Panc1 (cell line): ENCODE measurements at regions not wholly inside any gene's neighbourhood (a gene's known extent, or its start where the extent isn't known, plus 50 kb on each side); places are given as distances from the start of the nearest gene placed in this dataset.

ENCODE experiments used
- ATAC-seq: fragments of 200-7000 bp; cut with Tn5 transposase; 2 replicates; pipeline ENCODE4 v1.9.1; 2020; ENCODE audit warnings: mild to moderate bottlenecking, moderate library complexity
- BruUV-seq: library from RNA; stranded (reverse); fragments of 400-500 nt; replicated peaks from 2 replicates; lab custom pipeline; 2021; lab: Mats Ljungman, UMichigan
- CTCF ChIA-PET: fragments of 300-600 bp; sonication (Branson Sonifier 250); formaldehyde crosslinking; loops from one replicate; lab custom pipeline; 2022; ENCODE audit warnings: antibody characterized with exemption; lab: Charles Lee
- POLR2A ChIA-PET: fragments of 300-600 bp; sonication (Branson Sonifier 250); formaldehyde crosslinking; loops from one replicate; lab custom pipeline; 2022; ENCODE audit warnings: antibody characterized with exemption; lab: Charles Lee
- DNase-seq: peaks from one replicate; pipeline ENCODE4 v3.0.0-alpha.2; 2010; ENCODE audit warnings: low read depth, low spot score
- H3K27ac ChIP-seq: 2 replicates; pipeline ENCODE4 v1.5.1; 2011; ENCODE audit warnings: mild to moderate bottlenecking, low read length, inconsistent platforms
- H3K27me3 ChIP-seq: fragments of 200-500 bp; sonication (Bioruptor generic); 2 replicates; pipeline ENCODE4 v1.6.0; 2014; ENCODE audit warnings: low read length, inconsistent platforms; ENCODE audit not compliant: control insufficient read depth, insufficient read depth
- H3K36me3 ChIP-seq: fragments of 200-500 bp; sonication (Bioruptor generic); 2 replicates; pipeline ENCODE4 v1.5.1; 2014; ENCODE audit warnings: inconsistent platforms, mild to moderate bottlenecking, low read length, moderate library complexity; ENCODE audit not compliant: control insufficient read depth, insufficient read depth
- H3K4me1 ChIP-seq: 2 replicates; pipeline ENCODE4 v1.5.1; 2011; ENCODE audit warnings: inconsistent platforms, mild to moderate bottlenecking, low read length, moderate library complexity; ENCODE audit not compliant: control insufficient read depth, insufficient read depth
- H3K4me3 ChIP-seq, 2 experiments: 2 replicates each; pipeline ENCODE4 v1.5.1; 2011 to 2012; ENCODE audit warnings: low read depth in 2 of 2, low read length in 2 of 2, mild to moderate bottlenecking in 2 of 2, inconsistent platforms in 1 of 2, moderate library complexity in 1 of 2
- H3K9me3 ChIP-seq: fragments of 200-500 bp; sonication (Bioruptor generic); 2 replicates; pipeline ENCODE4 v1.5.1; 2014; ENCODE audit warnings: low read depth, mild to moderate bottlenecking, inconsistent platforms, low read length, moderate library complexity; ENCODE audit not compliant: control insufficient read depth, insufficient read depth
- POLR2AphosphoS5 ChIP-seq: IDR thresholded peaks from 2 replicates; pipeline ENCODE4 v1.6.1; 2012; ENCODE audit warnings: mild to moderate bottlenecking, low read depth, low read length, moderate library complexity
- SIN3A ChIP-seq: IDR thresholded peaks from 2 replicates; pipeline ENCODE4 v1.6.1; 2012; ENCODE audit warnings: low read depth, mild to moderate bottlenecking, low read length, moderate library complexity, borderline replicate concordance; ENCODE audit not compliant: insufficient read depth
- TCF7L2 ChIP-seq: IDR thresholded peaks from 2 replicates; pipeline ENCODE4 v1.6.1; 2011; ENCODE audit warnings: mild to moderate bottlenecking, low read depth, low read length, inconsistent platforms
- in situ Hi-C: cut with HindIII; loops from 2 replicates; pipeline ENCODE4 v1.10.0; 2016; ENCODE audit warnings: low sequenced_read_pairs, low pct_unique_long_range_greater_than_20kb
- intact Hi-C: fragments of 100-400 bp; cut with micrococcal nuclease; formaldehyde crosslinking; loops from one replicate; pipeline ENCODE4 v1.10.0; 2022; ENCODE audit not compliant: unreplicated experiment
- TF ChIP-seq, protein P1 (sequence below), 2 experiments: IDR thresholded peaks; 2 replicates each; pipeline ENCODE4 v1.6.1; 2011 to 2012; ENCODE audit warnings: low read depth in 2 of 2, control low read depth in 1 of 2, low read length in 1 of 2, mild to moderate bottlenecking in 1 of 2, moderate library complexity in 1 of 2; ENCODE audit not compliant: insufficient read depth in 1 of 2
- TF ChIP-seq, protein P2 (sequence below): fragments of 450-650 bp; IDR thresholded peaks from 2 replicates; pipeline ENCODE4 v1.5.1; 2017; ENCODE audit warnings: mild to moderate bottlenecking

DNA sequence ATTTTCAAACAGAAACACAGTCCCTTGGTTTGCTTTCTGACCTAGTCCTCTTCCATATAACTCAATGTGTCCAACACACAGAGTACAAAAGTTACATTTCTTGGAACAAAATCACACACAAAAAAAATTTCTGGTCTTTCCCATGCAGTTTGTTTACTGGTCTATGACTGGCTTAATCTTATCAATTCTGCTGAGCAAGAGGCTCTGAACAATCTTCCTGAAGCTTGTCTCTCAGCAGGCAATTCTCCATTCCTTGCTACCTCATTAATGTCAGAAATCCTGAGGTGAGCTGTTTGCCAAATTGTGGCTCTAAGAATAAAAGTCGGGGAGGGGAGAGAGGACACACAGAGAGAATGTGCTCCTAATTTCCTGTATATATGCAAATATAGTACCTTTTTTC, 423.6 kb downstream of the HLX start:
- in situ Hi-C loops (no loop called here), intact Hi-C loops (no loop called here)
- POLR2A ChIA-PET: no interaction called here

DNA sequence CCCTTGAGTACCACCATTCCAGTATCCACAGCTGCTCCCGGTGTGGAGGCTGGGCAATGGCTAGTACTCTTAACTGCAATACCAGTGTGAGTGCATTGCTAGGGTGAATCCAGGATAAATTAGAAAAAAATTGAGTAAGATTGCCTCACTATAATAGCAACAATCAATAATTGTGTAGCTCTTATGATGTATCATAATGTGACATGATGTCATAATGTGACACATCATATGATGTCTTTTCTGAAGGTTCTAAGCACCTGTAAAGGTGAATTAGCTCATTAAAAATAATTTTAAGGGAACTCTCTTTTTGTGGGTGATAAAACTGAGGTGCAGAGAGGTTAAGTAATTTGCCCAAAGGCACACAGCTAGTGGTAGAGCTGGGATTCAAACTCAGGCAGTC, 424.4 kb downstream of the HLX start:
- ATAC-seq: no peak
- H3K9me3 ChIP-seq: no peaks in the 10 kb centered on the region
- CTCF ChIA-PET: no interaction called here
- no peaks in the 10 kb centered on the region for H3K4me1 ChIP-seq
- in situ Hi-C loops: no loop called here
- H3K27ac ChIP-seq: no peak overlapping the region
- no peak overlapping the region for H3K4me3 ChIP-seq
- no peaks in the 10 kb centered on the region for H3K36me3 ChIP-seq
- intact Hi-C loops: no loop called here
- POLR2A ChIA-PET: no interaction called here
- no peaks in the 10 kb centered on the region for H3K27me3 ChIP-seq
- no peak for DNase-seq
- no peak for TF ChIP-seq POLR2AphosphoS5
- TF ChIP-seq, protein P1, sequence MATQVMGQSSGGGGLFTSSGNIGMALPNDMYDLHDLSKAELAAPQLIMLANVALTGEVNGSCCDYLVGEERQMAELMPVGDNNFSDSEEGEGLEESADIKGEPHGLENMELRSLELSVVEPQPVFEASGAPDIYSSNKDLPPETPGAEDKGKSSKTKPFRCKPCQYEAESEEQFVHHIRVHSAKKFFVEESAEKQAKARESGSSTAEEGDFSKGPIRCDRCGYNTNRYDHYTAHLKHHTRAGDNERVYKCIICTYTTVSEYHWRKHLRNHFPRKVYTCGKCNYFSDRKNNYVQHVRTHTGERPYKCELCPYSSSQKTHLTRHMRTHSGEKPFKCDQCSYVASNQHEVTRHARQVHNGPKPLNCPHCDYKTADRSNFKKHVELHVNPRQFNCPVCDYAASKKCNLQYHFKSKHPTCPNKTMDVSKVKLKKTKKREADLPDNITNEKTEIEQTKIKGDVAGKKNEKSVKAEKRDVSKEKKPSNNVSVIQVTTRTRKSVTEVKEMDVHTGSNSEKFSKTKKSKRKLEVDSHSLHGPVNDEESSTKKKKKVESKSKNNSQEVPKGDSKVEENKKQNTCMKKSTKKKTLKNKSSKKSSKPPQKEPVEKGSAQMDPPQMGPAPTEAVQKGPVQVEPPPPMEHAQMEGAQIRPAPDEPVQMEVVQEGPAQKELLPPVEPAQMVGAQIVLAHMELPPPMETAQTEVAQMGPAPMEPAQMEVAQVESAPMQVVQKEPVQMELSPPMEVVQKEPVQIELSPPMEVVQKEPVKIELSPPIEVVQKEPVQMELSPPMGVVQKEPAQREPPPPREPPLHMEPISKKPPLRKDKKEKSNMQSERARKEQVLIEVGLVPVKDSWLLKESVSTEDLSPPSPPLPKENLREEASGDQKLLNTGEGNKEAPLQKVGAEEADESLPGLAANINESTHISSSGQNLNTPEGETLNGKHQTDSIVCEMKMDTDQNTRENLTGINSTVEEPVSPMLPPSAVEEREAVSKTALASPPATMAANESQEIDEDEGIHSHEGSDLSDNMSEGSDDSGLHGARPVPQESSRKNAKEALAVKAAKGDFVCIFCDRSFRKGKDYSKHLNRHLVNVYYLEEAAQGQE (IDR thresholded peaks at IDR 0.05; ENCODE audit: insufficient read depth in 1 of 2, low read depth in 2 of 2, low read length in 1 of 2): no peak
- TF ChIP-seq SIN3A: no peak
- TF ChIP-seq, protein P2, sequence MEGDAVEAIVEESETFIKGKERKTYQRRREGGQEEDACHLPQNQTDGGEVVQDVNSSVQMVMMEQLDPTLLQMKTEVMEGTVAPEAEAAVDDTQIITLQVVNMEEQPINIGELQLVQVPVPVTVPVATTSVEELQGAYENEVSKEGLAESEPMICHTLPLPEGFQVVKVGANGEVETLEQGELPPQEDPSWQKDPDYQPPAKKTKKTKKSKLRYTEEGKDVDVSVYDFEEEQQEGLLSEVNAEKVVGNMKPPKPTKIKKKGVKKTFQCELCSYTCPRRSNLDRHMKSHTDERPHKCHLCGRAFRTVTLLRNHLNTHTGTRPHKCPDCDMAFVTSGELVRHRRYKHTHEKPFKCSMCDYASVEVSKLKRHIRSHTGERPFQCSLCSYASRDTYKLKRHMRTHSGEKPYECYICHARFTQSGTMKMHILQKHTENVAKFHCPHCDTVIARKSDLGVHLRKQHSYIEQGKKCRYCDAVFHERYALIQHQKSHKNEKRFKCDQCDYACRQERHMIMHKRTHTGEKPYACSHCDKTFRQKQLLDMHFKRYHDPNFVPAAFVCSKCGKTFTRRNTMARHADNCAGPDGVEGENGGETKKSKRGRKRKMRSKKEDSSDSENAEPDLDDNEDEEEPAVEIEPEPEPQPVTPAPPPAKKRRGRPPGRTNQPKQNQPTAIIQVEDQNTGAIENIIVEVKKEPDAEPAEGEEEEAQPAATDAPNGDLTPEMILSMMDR: no peak
- TF ChIP-seq TCF7L2: no peak
- BruUV-seq: no TSS peak

More for the DNA sequence above, 423.6 kb downstream of the HLX start:
- CTCF ChIA-PET: no interaction called here
- no peak overlapping the region for H3K27ac ChIP-seq
- no peaks in the 10 kb centered on the region for H3K27me3 ChIP-seq
- no peak for DNase-seq
- BruUV-seq: no TSS peak
- TF ChIP-seq, protein P2: no peak
- TF ChIP-seq, protein P1 (IDR thresholded peaks at IDR 0.05; ENCODE audit: insufficient read depth in 1 of 2, low read depth in 2 of 2, low read length in 1 of 2): no peak
- TF ChIP-seq POLR2AphosphoS5 (no peak), TCF7L2 (no peak), SIN3A (no peak)
- H3K4me1 ChIP-seq: no peaks in the 10 kb centered on the region
- H3K36me3 ChIP-seq: no peaks in the 10 kb centered on the region
- ATAC-seq: no peak
- no peaks in the 10 kb centered on the region for H3K9me3 ChIP-seq
- H3K4me3 ChIP-seq: no peak overlapping the region
